Endothelial cell of umbilical vein (primary cell): ENCODE measurements at regions not wholly inside any gene's neighbourhood (a gene's known extent, or its start where the extent isn't known, plus 50 kb on each side); places are given as distances from the start of the nearest gene placed in this dataset.

ENCODE experiments used
- BruUV-seq: library from RNA; stranded (reverse); fragments of 400-500 nt; replicated peaks from 2 replicates; lab custom pipeline; 2021; lab: Mats Ljungman, UMichigan
- CTCF ChIA-PET: fragments of 300-600, 350-600 bp; sonication (Branson Sonifier 250); formaldehyde crosslinking; loops from one replicate; lab custom pipeline; 2021; ENCODE audit warnings: antibody characterized with exemption, inconsistent platforms; lab: Charles Lee
- POLR2A ChIA-PET: fragments of 300-600, 350-600 bp; sonication (Branson Sonifier 250); formaldehyde crosslinking; loops from one replicate; lab custom pipeline; 2021; ENCODE audit warnings: antibody characterized with exemption, inconsistent platforms; lab: Charles Lee
- DNase-seq: peaks from one replicate; pipeline ENCODE4 v3.0.0-alpha.2; 2011; ENCODE audit warnings: low read depth, low spot score
- FAIRE-seq: peaks from 2 replicates; lab custom pipeline; 2011; peaks lifted over from hg19 to GRCh38; lab: Jason Lieb, UNC
- H2AFZ ChIP-seq: 2 replicates; pipeline ENCODE4 v1.6.0; 2012; ENCODE audit warnings: low read depth, low read length, control low read depth, inconsistent platforms
- H3K27ac ChIP-seq: 2 replicates; pipeline ENCODE4 v1.5.1; 2011; ENCODE audit warnings: low read depth, mild to moderate bottlenecking, control low read depth, low read length, moderate library complexity; ENCODE audit not compliant: insufficient read depth
- H3K27me3 ChIP-seq, 2 experiments: 2 replicates each; pipeline versions ENCODE4 v1.6.0 to v1.6.1; 2011; ENCODE audit warnings: low read length in 2 of 2, mixed read lengths in 1 of 2; ENCODE audit not compliant: control insufficient read depth in 2 of 2, insufficient read depth in 2 of 2
- H3K36me3 ChIP-seq, 2 experiments: 2 replicates in 1 of 2; 3 replicates in 1 of 2; pipeline ENCODE4 v1.5.1; 2011; ENCODE audit warnings: low read length in 2 of 2, mild to moderate bottlenecking in 1 of 2, moderate library complexity in 1 of 2; ENCODE audit not compliant: control insufficient read depth in 2 of 2, insufficient read depth in 2 of 2; ENCODE audit errors: extremely low read depth in 1 of 2
- H3K4me1 ChIP-seq: 3 replicates; pipeline ENCODE4 v1.5.1; 2011; ENCODE audit warnings: mild to moderate bottlenecking, low read length; ENCODE audit not compliant: control insufficient read depth, insufficient read depth; ENCODE audit errors: extremely low read depth
- H3K4me2 ChIP-seq: 2 replicates; pipeline ENCODE4 v1.6.1; 2011; ENCODE audit warnings: low read length, control low read depth, mixed read lengths; ENCODE audit not compliant: insufficient read depth
- H3K4me3 ChIP-seq, 3 experiments: fragments of 200-600 bp in 1 of 3; sonication (generic), shearing (Covaris generic) in 1 of 3; replicated peaks in 1 of 3; 2 replicates each; pipeline ENCODE4 v1.5.1; 2011 to 2016; ENCODE audit warnings: control low read depth in 3 of 3, low read length in 3 of 3, mild to moderate bottlenecking in 2 of 3, inconsistent platforms in 1 of 3, low read depth in 1 of 3, moderate library complexity in 1 of 3; ENCODE audit not compliant: insufficient read depth in 1 of 3
- H3K79me2 ChIP-seq: 2 replicates; pipeline ENCODE4 v1.6.0; 2012; ENCODE audit warnings: low read length, inconsistent platforms; ENCODE audit not compliant: control insufficient read depth, insufficient read depth
- H3K9ac ChIP-seq: replicated peaks from 2 replicates; pipeline ENCODE3; 2011; ENCODE audit warnings: low read length, control low read depth; ENCODE audit not compliant: insufficient read depth; ENCODE audit errors: extremely low read depth
- H3K9me1 ChIP-seq: replicated peaks from 3 replicates; pipeline ENCODE4 v1.6.0; 2011; ENCODE audit warnings: mild to moderate bottlenecking, low read length; ENCODE audit not compliant: control insufficient read depth, insufficient read depth; ENCODE audit errors: extremely low read depth
- H3K9me3 ChIP-seq: replicated peaks from 2 replicates; pipeline ENCODE4 v1.5.1; 2012; ENCODE audit warnings: low read length, inconsistent platforms; ENCODE audit not compliant: control insufficient read depth, insufficient read depth
- H4K20me1 ChIP-seq: replicated peaks from 2 replicates; pipeline ENCODE3; 2011; ENCODE audit warnings: mild to moderate bottlenecking, low read length; ENCODE audit not compliant: control insufficient read depth, insufficient read depth; ENCODE audit errors: extremely low read depth
- CTCF ChIP-seq, 2 donors: IDR thresholded peaks; 1 replicate in 1 of 2; 2 replicates in 1 of 2; pipeline ENCODE4 v1.5.1; 2011; ENCODE audit warnings: low read length in 2 of 2, mild to moderate bottlenecking in 2 of 2, moderate library complexity in 2 of 2, control low read depth in 1 of 2, inconsistent platforms in 1 of 2, low read depth in 1 of 2; ENCODE audit not compliant: insufficient read depth in 1 of 2; ENCODE audit errors: extremely low read depth in 1 of 2
- EZH2 ChIP-seq: IDR thresholded peaks from 2 replicates; pipeline ENCODE4 v1.6.1; 2012; ENCODE audit warnings: borderline replicate concordance, low read depth, mild to moderate bottlenecking, moderate library complexity, low read length, inconsistent platforms; ENCODE audit not compliant: severe bottlenecking
- FOS ChIP-seq: IDR thresholded peaks from 2 replicates; pipeline ENCODE4 v1.6.1; 2011; ENCODE audit warnings: mild to moderate bottlenecking, low read length, moderate library complexity, borderline replicate concordance; ENCODE audit not compliant: insufficient read depth
- GATA2 ChIP-seq: IDR thresholded peaks from 2 replicates; pipeline ENCODE4 v1.7.0; 2011; ENCODE audit warnings: low read depth, mild to moderate bottlenecking, moderate library complexity, mixed read lengths, low read length; ENCODE audit not compliant: insufficient read length, insufficient read depth
- JUN ChIP-seq: IDR thresholded peaks from 2 replicates; pipeline ENCODE4 v1.6.1; 2011; ENCODE audit warnings: borderline replicate concordance, low read depth; ENCODE audit not compliant: insufficient read length, insufficient read depth
- MAX ChIP-seq: IDR thresholded peaks from 2 replicates; pipeline ENCODE4 v1.6.1; 2011; ENCODE audit not compliant: insufficient read depth, insufficient read length
- MYC ChIP-seq: IDR thresholded peaks from one replicate; pipeline ENCODE4 v1.6.1; 2011; ENCODE audit warnings: mild to moderate bottlenecking, low read depth, low read length
- POLR2A ChIP-seq: IDR thresholded peaks from 2 replicates; pipeline ENCODE4 v1.6.1; 2012; ENCODE audit warnings: low read depth, mild to moderate bottlenecking, control low read depth, low read length
- POLR2AphosphoS5 ChIP-seq: IDR thresholded peaks from 2 replicates; pipeline ENCODE4 v1.6.1; 2012; ENCODE audit warnings: low read depth, mild to moderate bottlenecking, control low read depth, low read length, moderate library complexity; ENCODE audit not compliant: insufficient read depth
- dilution Hi-C: fragments of 300-500 bp; cut with MboI; formaldehyde crosslinking; loops from one replicate; pipeline ENCODE4 v1.15.0; 2019; ENCODE audit warnings: low sequenced_read_pairs; ENCODE audit not compliant: extremely low pct_ligation_motif_present
- intact Hi-C: fragments of 100-400 bp; cut with micrococcal nuclease; formaldehyde crosslinking; loops from one replicate; pipeline ENCODE4 v1.10.0; 2022

GRCh38 chr5:37938076-37938852 lies 98.4 kb upstream of the GDNF start:
- ChIA-PET POLR2A (no interaction called here), CTCF (no interaction called here)
- no peak overlapping the region for H3K27ac ChIP-seq

More at GRCh38 chr5:37938076-37938852, 98.4 kb upstream of the GDNF start:
- Histone ChIP-seq H3K4me1 (no peaks in the 10 kb centered on the region), H3K9ac (no peak overlapping the region), H3K9me3 (no peaks in the 10 kb centered on the region), H3K36me3 (no peaks in the 10 kb centered on the region), H3K4me3 (no peak overlapping the region), H3K9me1 (no peaks in the 10 kb centered on the region), H3K79me2 (no peaks in the 10 kb centered on the region), H2AFZ (no peak overlapping the region), H3K4me2 (no peak overlapping the region), H3K27me3 (no peaks in the 10 kb centered on the region), H4K20me1 (no peaks in the 10 kb centered on the region)
- dilution Hi-C loops (no loop called here), intact Hi-C loops (no loop called here)
- TF ChIP-seq EZH2 (no peak), GATA2 (no peak), FOS (no peak), POLR2A (no peak), POLR2AphosphoS5 (no peak), MAX (no peak), MYC (no peak), CTCF (IDR thresholded peaks at IDR 0.05; ENCODE audit: extremely low read depth in 1 of 2, insufficient read depth in 1 of 2, low read depth in 1 of 2, low read length in 2 of 2) (no peak), JUN (no peak)
- no peak for FAIRE-seq
- BruUV-seq: no TSS peak
- no peak for DNase-seq
